ENCODE measurements at regions not wholly inside any gene's neighbourhood (a gene's known extent, or its start where the extent isn't known, plus 50 kb on each side); places are given as distances from the start of the nearest gene placed in this dataset.

- TF ChIP-seq HDGF (IDR thresholded peaks at IDR 0.05; ENCODE audit: borderline replicate concordance) (no peak), TARDBP (IDR thresholded peaks at IDR 0.05) (no peak), SP1 (IDR thresholded peaks at IDR 0.05) (no peak), PKNOX1 (IDR thresholded peaks at IDR 0.05) (no peak), LEF1 (IDR thresholded peaks at IDR 0.05; ENCODE audit: borderline replicate concordance) (no peak)
Observed at GRCh38 chr11:28969832-28970231, 861.6 kb downstream of the METTL15 start.
